CD4-positive, alpha-beta T cell treated with Interleukin-1 beta for 1 hour (primary cell): ENCODE measurements at regions not wholly inside any gene's neighbourhood (a gene's known extent, or its start where the extent isn't known, plus 50 kb on each side); places are given as distances from the start of the nearest gene placed in this dataset.
A peak's percentile ranks its signal among the peaks of the same experiment; 100 is the strongest.
"Not testable (repeated sequence)": the region's sequence is repeated elsewhere in the genome, so short reads cannot be mapped to it uniquely, and the experiment has no call there.

Experiments
- DNase-seq, 2 donors: peaks; one replicate each; pipeline ENCODE4 v3.0.0-alpha.2; 2020 to 2022

- DNase-seq: no peak
Measured at GRCh38 chr1:166395729-166396128, 228.9 kb upstream of the FAM78B start.

GRCh38 chr1:166409253-166410082 lies 242.7 kb upstream of the FAM78B start:
- DNase-seq: not testable (repeated sequence)

DNA sequence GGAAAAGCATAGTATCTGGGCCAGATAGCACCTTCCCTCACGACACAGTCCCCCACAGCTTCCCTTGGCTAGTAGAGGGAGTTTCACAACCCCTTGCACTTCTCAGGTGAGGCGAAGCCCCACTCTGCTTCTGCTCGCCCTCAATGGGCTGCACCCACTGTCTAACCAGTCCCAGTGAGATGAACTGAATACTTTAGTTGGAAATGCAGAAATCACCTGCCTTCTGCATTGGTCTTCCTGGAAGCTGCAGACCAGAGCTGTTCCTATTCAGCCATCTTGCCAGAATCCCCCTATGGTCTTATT lies 243.2 kb upstream of the FAM78B start:
- no peak for DNase-seq

DNA sequence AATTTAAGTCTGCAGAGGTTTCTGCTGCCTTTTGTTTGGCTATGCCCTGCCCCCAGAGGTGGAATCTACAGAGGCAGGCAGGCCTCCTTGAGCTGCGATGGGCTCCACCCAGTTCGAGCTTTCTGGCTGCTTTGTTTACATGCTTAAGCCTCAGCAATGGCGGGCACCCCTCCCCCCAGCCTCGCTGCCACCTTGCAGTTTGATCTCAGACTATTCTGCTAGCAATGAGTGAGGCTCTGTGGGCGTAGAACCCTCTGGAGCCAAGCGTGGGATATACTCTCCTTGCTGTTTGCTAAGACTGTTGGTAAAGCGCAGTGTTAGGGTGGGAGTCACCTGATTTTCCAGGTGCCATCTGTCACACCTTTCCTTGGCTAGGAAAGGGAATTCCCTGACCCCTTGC lies 250.0 kb upstream of the FAM78B start:
- not testable (repeated sequence) for DNase-seq

- DNase-seq: no peak
Measured at GRCh38 chr1:166418344-166418933, 251.6 kb upstream of the FAM78B start.

GRCh38 chr1:166422586-166422985 lies 255.8 kb upstream of the FAM78B start:
- not testable (repeated sequence) for DNase-seq

- DNase-seq: no peak
Measured at GRCh38 chr1:166432655-166433054, 265.9 kb upstream of the FAM78B start.

DNA sequence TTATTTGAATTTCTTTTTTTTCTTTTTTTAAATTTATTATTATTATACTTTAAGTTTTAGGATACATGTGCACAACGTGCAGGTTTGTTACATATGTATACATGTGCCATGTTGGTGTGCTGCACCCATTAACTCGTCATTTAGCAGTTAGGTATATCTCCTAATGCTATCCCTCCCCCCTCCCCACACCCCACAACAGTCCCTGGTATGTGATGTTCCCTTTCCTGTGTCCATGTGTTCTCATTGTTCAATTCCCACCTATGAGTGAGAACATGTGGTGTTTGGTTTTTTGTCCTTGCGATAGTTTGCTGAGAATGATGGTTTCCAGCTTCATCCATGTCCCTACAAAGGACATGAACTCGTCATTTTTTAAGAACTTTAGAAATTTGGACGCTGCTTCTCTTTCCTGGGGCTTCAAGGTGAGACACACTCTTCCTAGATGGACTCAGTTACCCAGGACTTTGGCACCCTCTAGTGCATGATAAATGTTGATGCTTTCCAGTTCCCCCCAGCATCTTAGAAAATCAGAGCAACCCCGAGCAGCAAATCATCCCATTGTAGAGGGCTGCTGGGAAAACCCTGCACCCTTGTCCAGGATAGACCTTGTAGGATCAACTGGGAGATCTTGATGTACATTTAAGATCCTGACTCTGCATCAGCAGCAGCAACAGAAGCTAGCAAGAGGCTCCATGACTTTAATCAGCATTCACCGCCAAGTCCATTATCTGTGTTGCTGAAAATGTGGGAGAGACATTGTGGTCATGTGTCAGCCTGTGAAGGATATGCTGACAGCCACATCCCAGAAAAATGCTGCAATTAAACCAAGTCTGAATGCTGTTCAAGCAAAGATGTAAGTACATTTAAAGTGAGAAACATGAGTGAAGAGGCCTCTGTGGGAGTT lies 266.9 kb upstream of the FAM78B start:
- not testable (repeated sequence) for DNase-seq

DNA sequence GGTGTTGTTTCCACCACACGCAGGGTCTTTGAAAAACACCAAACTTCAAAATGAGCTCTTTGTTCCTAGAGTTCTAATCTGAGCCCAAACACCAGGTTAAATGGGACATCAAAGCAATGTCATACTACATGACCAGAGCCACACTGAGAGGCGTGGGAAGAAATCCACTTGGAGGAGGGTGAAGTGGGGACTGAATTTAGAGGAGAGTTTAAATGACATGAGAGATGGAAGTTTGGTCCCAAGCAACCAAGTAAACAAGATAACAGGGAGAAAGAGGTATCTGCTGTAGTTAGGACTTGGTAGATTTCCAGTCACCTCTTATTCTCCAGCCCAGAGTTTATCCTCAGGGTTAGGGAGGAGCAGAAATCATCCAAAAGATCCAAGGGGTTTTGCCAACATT lies 290.9 kb upstream of the FAM78B start:
- DNase-seq: no peak

GRCh38 chr1:166464333-166464732 lies 297.5 kb upstream of the FAM78B start:
- DNase-seq: no peak

DNA sequence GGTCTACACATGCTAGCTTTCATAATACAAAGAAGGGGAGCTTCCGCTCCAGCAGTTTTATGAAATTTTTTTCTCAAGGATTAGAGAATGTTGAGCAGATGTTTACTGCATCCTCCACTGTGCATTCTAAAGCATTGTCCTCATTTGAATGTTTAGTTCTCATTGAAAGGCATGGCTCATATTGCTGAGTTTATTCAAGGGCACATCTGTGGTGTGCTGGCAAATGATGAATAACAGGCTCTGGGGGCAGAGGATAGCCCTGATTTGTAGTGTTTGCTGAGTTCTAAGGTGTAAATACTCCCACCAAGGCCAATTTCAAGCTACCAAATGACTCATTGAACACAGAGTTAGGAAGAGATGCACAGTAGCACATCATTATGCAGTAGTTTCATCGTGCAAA lies 303.2 kb upstream of the FAM78B start:
- no peak for DNase-seq

DNA sequence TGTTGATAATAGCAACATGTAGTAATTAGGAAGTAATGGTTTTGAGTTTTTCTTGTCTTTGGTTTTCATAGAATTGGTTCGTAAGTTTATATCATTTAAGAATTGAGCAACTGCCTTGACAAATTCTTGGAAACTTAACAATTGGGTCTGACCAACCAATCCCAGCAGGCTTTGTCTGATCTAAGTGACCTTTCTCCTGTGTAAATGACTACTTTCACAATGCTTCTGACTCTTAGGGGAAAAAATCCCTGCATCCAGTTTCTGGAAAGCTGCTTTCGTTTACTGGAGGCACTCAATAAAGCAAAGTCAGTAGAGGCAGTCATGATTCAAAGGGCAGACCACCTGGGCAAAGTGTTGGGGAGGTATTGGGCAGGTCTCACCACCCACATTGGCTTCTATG lies 303.6 kb upstream of the FAM78B start:
- DNase-seq: no peak

DNA sequence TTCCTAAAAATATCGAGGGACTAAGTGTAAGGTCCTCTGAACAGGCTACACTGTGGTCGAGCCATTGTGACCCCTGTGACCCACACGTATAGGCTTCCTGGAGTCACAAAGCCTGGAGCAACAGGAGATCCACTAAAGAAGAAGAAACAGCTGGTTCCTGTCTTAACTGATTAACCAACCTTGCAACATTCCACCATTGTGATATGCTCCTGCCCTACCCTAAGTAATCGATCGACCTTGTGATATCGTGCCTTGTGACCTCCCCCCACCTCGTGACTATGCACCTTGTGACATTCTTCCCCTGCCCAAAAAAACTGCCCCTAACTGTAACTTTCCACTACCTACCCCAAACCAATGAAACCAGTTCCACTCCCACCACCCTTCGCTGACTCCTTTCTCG lies 304.6 kb upstream of the FAM78B start:
- DNase-seq: no peak

DNA sequence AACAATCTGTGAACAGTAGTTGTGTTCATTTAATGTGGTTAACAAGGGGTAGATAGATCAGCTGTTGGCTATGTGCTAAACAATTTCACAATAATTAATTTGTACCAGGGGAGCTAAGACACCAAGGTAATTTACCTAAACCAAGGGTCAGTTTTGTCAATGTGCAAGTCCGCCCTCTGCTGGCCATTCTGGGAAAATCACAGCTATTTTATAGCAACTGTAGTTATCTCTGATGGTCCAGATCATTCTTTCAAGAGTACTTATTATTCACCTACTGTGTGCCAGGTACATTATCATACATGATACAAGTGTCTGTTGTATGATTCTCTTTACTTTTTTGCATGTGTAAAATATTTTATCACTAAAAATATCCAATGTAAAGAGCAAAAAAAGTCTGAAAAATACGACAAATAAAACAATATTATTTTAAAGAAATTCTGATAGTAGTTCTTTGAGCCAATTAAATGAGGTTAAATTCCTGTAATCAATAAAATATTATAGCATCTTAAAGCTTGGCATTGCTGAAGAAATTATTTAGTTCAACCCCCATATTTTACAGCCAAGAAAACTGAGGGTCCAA lies 312.3 kb upstream of the FAM78B start:
- peak; percentile 32 to 53 for DNase-seq

DNA sequence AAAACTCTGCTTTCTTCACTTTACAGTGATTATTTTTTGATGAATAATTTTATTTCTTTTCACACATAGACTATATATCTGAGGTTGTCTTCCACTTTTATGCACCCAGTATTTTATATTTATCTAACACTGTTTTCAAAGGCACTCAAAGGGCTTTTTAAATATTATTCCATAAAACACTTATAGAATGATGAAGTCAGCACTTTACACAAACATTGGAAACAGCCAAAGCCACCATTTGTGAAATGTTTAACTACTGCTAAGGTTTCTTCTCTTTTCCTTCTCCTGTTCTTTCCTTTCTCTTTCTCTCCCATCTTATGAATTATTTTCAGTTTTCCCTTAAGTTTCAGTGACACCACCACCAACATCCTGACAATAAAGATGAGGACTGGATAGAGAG lies 317.7 kb upstream of the FAM78B start:
- no peak for DNase-seq

DNA sequence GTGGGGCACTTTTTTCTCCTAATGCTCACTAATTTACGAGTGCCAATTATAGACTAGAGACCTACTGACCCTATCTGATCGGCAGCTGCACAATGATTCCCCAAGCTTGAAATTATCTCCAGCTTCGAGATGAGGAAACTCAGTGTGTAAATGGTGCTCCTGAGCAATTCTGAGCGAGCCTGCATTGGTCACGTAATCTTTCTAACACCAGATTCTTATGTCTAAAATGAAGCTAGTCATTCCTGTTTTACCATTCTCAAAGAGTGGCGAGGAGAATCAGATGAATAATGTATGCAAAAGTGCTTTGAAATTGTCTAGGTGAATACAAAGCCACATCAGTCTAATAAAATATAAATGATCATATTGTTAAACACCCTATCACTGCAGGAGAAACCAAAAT lies 318.1 kb upstream of the FAM78B start:
- DNase-seq: no peak

DNA sequence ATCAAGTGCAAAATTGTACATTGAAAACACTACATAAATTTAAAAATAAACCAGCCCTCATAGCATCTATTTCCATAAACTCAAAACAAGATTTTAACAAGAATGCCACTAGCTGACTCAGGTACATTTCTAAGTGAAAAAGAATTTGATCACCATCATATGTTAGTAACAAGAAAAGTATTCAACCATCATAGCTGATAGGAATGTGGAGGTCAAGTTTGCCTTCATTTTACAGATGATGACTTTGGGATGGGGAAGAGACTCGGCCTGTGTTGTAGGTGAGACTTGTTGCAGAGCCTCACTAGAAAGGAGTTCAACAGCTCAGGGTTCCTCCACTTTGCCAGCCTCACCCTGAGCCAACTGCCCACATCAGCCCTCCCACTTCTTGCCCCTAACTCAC lies 318.8 kb upstream of the FAM78B start:
- no peak for DNase-seq

DNA sequence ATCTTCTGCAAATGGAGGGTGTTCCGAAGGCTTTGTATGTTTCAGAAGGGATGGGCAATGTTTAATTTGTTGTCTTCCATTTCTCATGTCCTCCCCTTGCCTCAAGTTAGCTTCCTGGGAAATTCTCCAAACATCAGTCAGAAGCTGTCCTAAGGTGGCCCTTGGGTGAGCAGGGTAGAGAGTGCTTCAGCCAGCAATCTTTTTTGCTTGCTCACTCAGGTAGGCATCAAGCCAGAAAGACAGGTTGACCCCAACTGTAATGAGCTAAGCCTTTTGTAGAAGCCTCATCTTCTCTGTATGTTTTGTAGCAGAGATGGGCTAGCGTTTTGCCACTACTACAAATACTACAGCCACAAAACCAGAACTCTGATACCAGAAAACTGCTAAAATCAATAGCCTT lies 321.5 kb upstream of the FAM78B start:
- no peak for DNase-seq

GRCh38 chr1:166489356-166489669 lies 322.5 kb upstream of the FAM78B start:
- DNase-seq: no peak

- DNase-seq: peak; percentile 78 to 83
Measured at GRCh38 chr1:166489670-166490436, 323.1 kb upstream of the FAM78B start.

GRCh38 chr1:166490437-166490991 lies 323.7 kb upstream of the FAM78B start:
- DNase-seq: no peak

DNA sequence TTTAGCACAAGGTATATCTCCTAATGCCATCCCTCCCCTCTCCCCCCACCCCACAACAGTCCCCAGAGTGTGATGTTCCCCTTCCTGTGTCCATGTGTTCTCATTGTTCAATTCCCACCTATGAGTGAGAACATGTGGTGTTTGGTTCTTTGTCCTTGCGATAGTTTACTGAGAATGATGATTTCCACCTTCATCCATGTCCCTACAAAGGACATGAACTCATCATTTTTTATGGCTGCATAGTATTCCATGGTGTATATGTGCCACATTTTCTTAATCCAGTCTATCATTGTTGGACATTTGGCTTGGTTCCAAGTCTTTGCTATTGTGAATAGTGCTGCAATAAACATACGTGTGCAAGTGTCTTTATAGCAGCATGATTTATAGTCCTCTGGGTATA lies 327.0 kb upstream of the FAM78B start:
- DNase-seq: not testable (repeated sequence)

DNA sequence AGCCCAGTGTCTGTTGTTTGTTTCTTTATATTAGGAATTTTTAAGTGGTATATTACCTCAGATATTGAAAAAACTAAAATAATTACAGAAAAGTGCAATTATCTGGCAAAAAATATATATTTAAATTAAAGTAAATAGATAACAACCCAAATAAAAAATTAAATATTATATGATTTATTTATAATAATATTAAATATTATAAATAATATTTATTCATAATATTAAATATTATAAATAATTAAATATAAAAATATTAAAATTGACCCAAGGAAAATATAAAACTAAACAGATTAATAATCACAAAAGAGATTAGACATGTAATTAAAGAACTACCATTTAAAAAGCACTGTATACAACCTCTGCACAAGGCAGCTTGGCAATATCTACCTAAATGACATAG lies 331.9 kb upstream of the POGK start:
- DNase-seq: no peak
